ENCODE measurements at regions not wholly inside any gene's neighbourhood (a gene's known extent, or its start where the extent isn't known, plus 50 kb on each side); places are given as distances from the start of the nearest gene placed in this dataset.

- no peaks in the 10 kb centered on the region for H3K27me3 ChIP-seq (ENCODE audit: control insufficient read depth, insufficient read depth, low read length)
- TF ChIP-seq, protein P1, sequence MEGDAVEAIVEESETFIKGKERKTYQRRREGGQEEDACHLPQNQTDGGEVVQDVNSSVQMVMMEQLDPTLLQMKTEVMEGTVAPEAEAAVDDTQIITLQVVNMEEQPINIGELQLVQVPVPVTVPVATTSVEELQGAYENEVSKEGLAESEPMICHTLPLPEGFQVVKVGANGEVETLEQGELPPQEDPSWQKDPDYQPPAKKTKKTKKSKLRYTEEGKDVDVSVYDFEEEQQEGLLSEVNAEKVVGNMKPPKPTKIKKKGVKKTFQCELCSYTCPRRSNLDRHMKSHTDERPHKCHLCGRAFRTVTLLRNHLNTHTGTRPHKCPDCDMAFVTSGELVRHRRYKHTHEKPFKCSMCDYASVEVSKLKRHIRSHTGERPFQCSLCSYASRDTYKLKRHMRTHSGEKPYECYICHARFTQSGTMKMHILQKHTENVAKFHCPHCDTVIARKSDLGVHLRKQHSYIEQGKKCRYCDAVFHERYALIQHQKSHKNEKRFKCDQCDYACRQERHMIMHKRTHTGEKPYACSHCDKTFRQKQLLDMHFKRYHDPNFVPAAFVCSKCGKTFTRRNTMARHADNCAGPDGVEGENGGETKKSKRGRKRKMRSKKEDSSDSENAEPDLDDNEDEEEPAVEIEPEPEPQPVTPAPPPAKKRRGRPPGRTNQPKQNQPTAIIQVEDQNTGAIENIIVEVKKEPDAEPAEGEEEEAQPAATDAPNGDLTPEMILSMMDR (IDR thresholded peaks at IDR 0.05; ENCODE audit: insufficient read depth, low read length, poor library complexity, severe bottlenecking), result no peak
- H3K4me3 ChIP-seq (ENCODE audit: low read depth, low read length), result no peak overlapping the region
- no peak for DNase-seq (ENCODE audit: low read depth)
- no peaks in the 10 kb centered on the region for H3K36me3 ChIP-seq (ENCODE audit: control insufficient read depth, insufficient read depth, low read length)
Observed at GRCh38 chr10:128630787-128631252, 504.6 kb upstream of the MKI67 start.

- Histone ChIP-seq H3K27me3 (ENCODE audit: control insufficient read depth, insufficient read depth, low read length) (no peaks in the 10 kb centered on the region), H3K36me3 (ENCODE audit: control insufficient read depth, insufficient read depth, low read length) (no peaks in the 10 kb centered on the region), H3K4me3 (ENCODE audit: low read depth, low read length) (no peak overlapping the region)
- DNase-seq (ENCODE audit: low read depth), result no peak
- TF ChIP-seq, protein P1 (IDR thresholded peaks at IDR 0.05; ENCODE audit: insufficient read depth, low read length, poor library complexity, severe bottlenecking), result peak; percentile 48
Observed at GRCh38 chr10:128631801-128632241, 505.6 kb upstream of the MKI67 start.

DNA sequence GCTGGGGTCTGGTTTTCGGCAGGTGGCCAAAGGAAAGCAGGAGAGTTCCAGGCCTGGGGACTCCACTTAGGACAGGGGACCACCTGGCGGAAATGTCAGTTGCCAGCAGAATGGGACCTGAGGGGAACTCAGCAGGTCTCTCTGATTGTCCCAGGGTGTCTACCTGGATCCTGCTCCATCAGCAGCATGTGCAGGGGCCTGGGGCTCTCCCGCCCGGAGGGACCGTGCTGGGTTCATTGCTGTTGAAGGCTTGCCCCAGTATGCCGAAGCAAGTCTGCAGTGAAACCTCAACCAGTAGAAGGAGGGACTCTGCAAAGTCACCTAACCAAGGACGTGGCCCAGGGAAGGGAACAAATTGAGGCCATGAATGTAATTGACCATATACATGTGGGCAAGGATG, 506.5 kb upstream of the MKI67 start:
- H3K27me3 ChIP-seq (ENCODE audit: control insufficient read depth, insufficient read depth, low read length), result no peaks in the 10 kb centered on the region
- DNase-seq (ENCODE audit: low read depth), result no peak
- TF ChIP-seq, protein P1 (IDR thresholded peaks at IDR 0.05; ENCODE audit: insufficient read depth, low read length, poor library complexity, severe bottlenecking), result no peak
- no peak overlapping the region for H3K4me3 ChIP-seq (ENCODE audit: low read depth, low read length)
- no peaks in the 10 kb centered on the region for H3K36me3 ChIP-seq (ENCODE audit: control insufficient read depth, insufficient read depth, low read length)

- DNase-seq (ENCODE audit: low read depth), result no peak
- TF ChIP-seq, protein P1 (IDR thresholded peaks at IDR 0.05; ENCODE audit: insufficient read depth, low read length, poor library complexity, severe bottlenecking), result no peak
Observed at GRCh38 chr10:128633864-128634540, 507.8 kb upstream of the MKI67 start.

DNA sequence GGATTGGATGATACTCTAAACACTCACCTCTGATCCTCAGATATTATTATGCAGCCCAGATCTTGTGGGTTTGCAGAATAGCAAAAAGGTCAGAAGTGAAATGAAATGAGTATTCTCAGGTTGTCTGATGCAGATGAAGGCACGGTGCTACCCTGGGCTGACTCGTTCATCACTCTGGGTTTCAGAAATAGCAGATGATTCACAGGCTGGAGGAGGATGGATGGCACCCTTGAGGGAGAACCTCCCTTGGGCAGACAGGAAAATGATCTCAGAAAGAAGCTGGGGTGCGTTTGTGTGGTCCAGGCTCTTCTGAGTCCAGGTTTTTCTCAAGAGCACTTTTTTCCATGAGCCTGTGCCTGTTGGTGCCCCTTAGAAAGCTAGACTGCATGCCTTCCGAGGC, 515.8 kb upstream of the MKI67 start:
- DNase-seq (ENCODE audit: low read depth), result no peak
- Histone ChIP-seq H3K36me3 (ENCODE audit: control insufficient read depth, insufficient read depth, low read length) (no peaks in the 10 kb centered on the region), H3K4me3 (ENCODE audit: low read depth, low read length) (no peak overlapping the region), H3K27me3 (ENCODE audit: control insufficient read depth, insufficient read depth, low read length) (no peaks in the 10 kb centered on the region)
- TF ChIP-seq, protein P1 (IDR thresholded peaks at IDR 0.05; ENCODE audit: insufficient read depth, low read length, poor library complexity, severe bottlenecking), result no peak

More at GRCh38 chr10:128633864-128634540, 507.8 kb upstream of the MKI67 start:
- Histone ChIP-seq H3K4me3 (ENCODE audit: low read depth, low read length) (no peak overlapping the region), H3K36me3 (ENCODE audit: control insufficient read depth, insufficient read depth, low read length) (no peaks in the 10 kb centered on the region), H3K27me3 (ENCODE audit: control insufficient read depth, insufficient read depth, low read length) (no peaks in the 10 kb centered on the region)

GRCh38 chr10:128642502-128642901, 516.3 kb upstream of the MKI67 start:
- DNase-seq (ENCODE audit: low read depth), result no peak
- H3K4me3 ChIP-seq (ENCODE audit: low read depth, low read length), result no peak overlapping the region
- TF ChIP-seq, protein P1 (IDR thresholded peaks at IDR 0.05; ENCODE audit: insufficient read depth, low read length, poor library complexity, severe bottlenecking), result no peak
- H3K36me3 ChIP-seq (ENCODE audit: control insufficient read depth, insufficient read depth, low read length), result no peaks in the 10 kb centered on the region
- no peaks in the 10 kb centered on the region for H3K27me3 ChIP-seq (ENCODE audit: control insufficient read depth, insufficient read depth, low read length)

Measured in kidney epithelial cell (primary cell).